ENCODE measurements at regions not wholly inside any gene's neighbourhood (a gene's known extent, or its start where the extent isn't known, plus 50 kb on each side); places are given as distances from the start of the nearest gene placed in this dataset.
A peak's percentile ranks its signal among the peaks of the same experiment; 100 is the strongest.
"Not testable (repeated sequence)": the region's sequence is repeated elsewhere in the genome, so short reads cannot be mapped to it uniquely, and the experiment has no call there.

- DNase-seq (ENCODE audit: extremely low read depth in 1 of 11, low read depth in 9 of 11, low spot score in 4 of 11), result no peak
These were observed 353.0 kb upstream of the SFSWAP start for GRCh38 chr12:131357920-131358319.

GRCh38 chr12:131362291-131363211 is 348.3 kb upstream of the SFSWAP start:
- DNase-seq (ENCODE audit: extremely low read depth in 1 of 11, low read depth in 9 of 11, low spot score in 4 of 11), result no peak

- no peak for DNase-seq (ENCODE audit: extremely low read depth in 1 of 11, low read depth in 9 of 11, low spot score in 4 of 11)
These were observed 347.5 kb upstream of the SFSWAP start for GRCh38 chr12:131363393-131363792.

GRCh38 chr12:131363841-131364495 is 346.9 kb upstream of the SFSWAP start:
- DNase-seq (ENCODE audit: extremely low read depth in 1 of 11, low read depth in 9 of 11, low spot score in 4 of 11), result no peak

GRCh38 chr12:131364903-131365820 is 345.7 kb upstream of the SFSWAP start:
- DNase-seq (ENCODE audit: extremely low read depth in 1 of 11, low read depth in 9 of 11, low spot score in 4 of 11), result no peak

- peak in 8 of 11 donors; percentile 23 to 67 (median 50) for DNase-seq (ENCODE audit: extremely low read depth in 1 of 11, low read depth in 9 of 11, low spot score in 4 of 11)
These were observed 345.0 kb upstream of the SFSWAP start for GRCh38 chr12:131365821-131366260.

GRCh38 chr12:131366261-131366871 is 344.5 kb upstream of the SFSWAP start:
- DNase-seq (ENCODE audit: extremely low read depth in 1 of 11, low read depth in 9 of 11, low spot score in 4 of 11), result no peak

GRCh38 chr12:131367067-131367982 is 343.6 kb upstream of the SFSWAP start:
- not testable (repeated sequence) for DNase-seq (ENCODE audit: extremely low read depth in 1 of 11, low read depth in 9 of 11, low spot score in 4 of 11)

- DNase-seq (ENCODE audit: extremely low read depth in 1 of 11, low read depth in 9 of 11, low spot score in 4 of 11), result no peak
These were observed 342.8 kb upstream of the SFSWAP start for GRCh38 chr12:131367983-131368667.

- no peak for DNase-seq (ENCODE audit: extremely low read depth in 1 of 11, low read depth in 9 of 11, low spot score in 4 of 11)
These were observed 342.2 kb upstream of the SFSWAP start for GRCh38 chr12:131368668-131369071.

GRCh38 chr12:131369094-131369845 is 341.6 kb upstream of the SFSWAP start:
- no peak for DNase-seq (ENCODE audit: extremely low read depth in 1 of 11, low read depth in 9 of 11, low spot score in 4 of 11)

GRCh38 chr12:131370321-131370720 is 340.6 kb upstream of the SFSWAP start:
- DNase-seq (ENCODE audit: extremely low read depth in 1 of 11, low read depth in 9 of 11, low spot score in 4 of 11), result no peak

- DNase-seq (ENCODE audit: extremely low read depth in 1 of 11, low read depth in 9 of 11, low spot score in 4 of 11), result no peak
These were observed 340.0 kb upstream of the SFSWAP start for GRCh38 chr12:131370791-131371347.

- no peak for DNase-seq (ENCODE audit: extremely low read depth in 1 of 11, low read depth in 9 of 11, low spot score in 4 of 11)
These were observed 339.3 kb upstream of the SFSWAP start for GRCh38 chr12:131371401-131372170.

GRCh38 chr12:131372171-131372475 is 338.8 kb upstream of the SFSWAP start:
- DNase-seq (ENCODE audit: extremely low read depth in 1 of 11, low read depth in 9 of 11, low spot score in 4 of 11), result no peak

- DNase-seq (ENCODE audit: extremely low read depth in 1 of 11, low read depth in 9 of 11, low spot score in 4 of 11), result no peak
These were observed 338.1 kb upstream of the SFSWAP start for GRCh38 chr12:131372706-131373195.

Measured in renal cortex interstitium (tissue), 11 donors.